ENCODE measurements at regions not wholly inside any gene's neighbourhood (a gene's known extent, or its start where the extent isn't known, plus 50 kb on each side); places are given as distances from the start of the nearest gene placed in this dataset.
A peak's percentile ranks its signal among the peaks of the same experiment; 100 is the strongest.

DNA sequence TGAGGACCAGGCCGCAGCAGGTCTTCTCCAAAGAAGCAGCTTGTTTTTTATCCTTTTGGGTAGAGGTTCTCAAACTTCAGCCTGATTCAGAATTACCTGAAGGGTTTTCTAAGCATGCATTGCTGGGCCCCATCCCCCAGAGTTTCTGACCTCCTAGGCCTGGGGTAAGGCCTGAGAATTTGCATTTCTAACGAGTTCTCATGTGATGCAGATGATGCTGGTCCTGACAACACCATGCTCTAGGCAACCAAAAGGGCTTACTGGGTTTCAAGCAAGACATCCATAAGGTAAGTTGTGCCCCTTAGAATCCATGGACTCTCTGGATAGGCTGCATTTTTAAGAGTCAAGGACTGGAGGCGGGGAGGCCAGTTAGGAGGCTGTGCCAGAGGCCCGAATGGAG, 295.1 kb downstream of the HHIPL2 start:
- Histone ChIP-seq H3K9ac (no peak overlapping the region), H3K27ac (no peak overlapping the region), H4K20me1 (no peaks in the 10 kb centered on the region), H3K36me3 (no peaks in the 10 kb centered on the region), H3K4me2 (no peak overlapping the region), H3K9me3 (no peaks in the 10 kb centered on the region), H3K27me3 (no peaks in the 10 kb centered on the region), H3K4me3 (no peak overlapping the region), H3K4me1 (peaks cover 5% of the 10 kb centered on the region; the same call in 1 of the 2 replicates)
- TF ChIP-seq Cebpa-rat (IDR thresholded peaks at IDR 0.05): no peak

DNA sequence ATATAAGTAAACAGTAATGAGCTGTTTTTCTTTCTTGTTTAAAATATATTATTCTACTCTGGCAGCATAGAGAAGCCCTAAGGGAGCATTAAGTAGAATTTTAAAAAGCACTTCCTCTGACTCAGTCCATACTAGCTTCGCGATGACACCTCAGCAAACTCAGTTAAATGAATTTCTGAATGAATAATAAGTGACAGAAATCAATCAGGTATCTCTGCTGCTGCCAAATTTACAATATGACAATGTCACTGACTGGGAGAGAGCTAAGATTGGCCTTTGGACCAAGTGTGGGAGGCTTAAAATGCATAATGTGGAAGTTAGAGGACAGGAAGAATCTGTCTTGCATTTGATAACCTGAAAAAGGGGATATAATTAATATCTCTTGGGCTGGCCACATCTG, 296.1 kb downstream of the HHIPL2 start:
- H3K4me2 ChIP-seq: no peak overlapping the region
- H3K9ac ChIP-seq: no peak overlapping the region
- H3K27me3 ChIP-seq: no peaks in the 10 kb centered on the region
- H3K4me1 ChIP-seq: peaks cover 7% of the 10 kb centered on the region; the same call in 1 of the 2 replicates
- TF ChIP-seq Cebpa-rat (IDR thresholded peaks at IDR 0.05): no peak
- H3K27ac ChIP-seq: no peak overlapping the region
- H3K4me3 ChIP-seq: no peak overlapping the region
- no peaks in the 10 kb centered on the region for H3K9me3 ChIP-seq
- no peaks in the 10 kb centered on the region for H3K36me3 ChIP-seq
- no peaks in the 10 kb centered on the region for H4K20me1 ChIP-seq

- no peaks in the 10 kb centered on the region for H3K36me3 ChIP-seq
Observed at GRCh38 chr1:222250376-222250775, 297.5 kb downstream of the HHIPL2 start.

DNA sequence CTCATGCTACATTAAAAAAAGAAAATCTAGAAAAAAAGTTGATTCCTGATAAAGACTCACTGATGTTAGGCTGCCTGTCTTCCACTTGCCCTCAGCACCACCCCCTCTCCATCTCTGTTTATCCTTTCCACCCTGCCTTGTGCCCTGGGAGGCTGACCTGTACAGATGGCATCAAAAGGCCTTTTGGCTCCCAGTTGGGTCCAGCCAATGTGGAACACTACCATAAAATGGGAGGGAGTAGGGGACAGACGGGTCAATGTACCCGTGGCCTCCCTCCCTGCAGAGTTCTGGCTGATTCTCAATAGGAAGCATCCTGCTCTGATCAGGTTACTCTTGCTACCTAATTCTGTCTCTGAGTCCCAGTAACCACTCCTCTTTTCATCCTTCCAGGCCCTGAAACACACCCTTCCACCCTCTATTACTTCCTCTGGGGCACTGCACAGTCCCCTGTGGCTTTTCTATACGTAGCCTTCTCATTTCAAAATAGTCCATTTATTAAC, 300.0 kb downstream of the HHIPL2 start:
- no peaks in the 10 kb centered on the region for H3K9me3 ChIP-seq
- H3K36me3 ChIP-seq: no peaks in the 10 kb centered on the region
- TF ChIP-seq Cebpa-rat (IDR thresholded peaks at IDR 0.05): no peak
- no peaks in the 10 kb centered on the region for H4K20me1 ChIP-seq
- H3K4me1 ChIP-seq: peaks cover 7% of the 10 kb centered on the region; the same call in 1 of the 2 replicates
- no peak overlapping the region for H3K4me3 ChIP-seq
- peak overlapping the region; percentile 1; the same call in 1 of the 2 replicates for H3K4me2 ChIP-seq
- H3K9ac ChIP-seq: no peak overlapping the region
- no peak overlapping the region for H3K27ac ChIP-seq
- no peaks in the 10 kb centered on the region for H3K27me3 ChIP-seq

More at GRCh38 chr1:222250376-222250775, 297.5 kb downstream of the HHIPL2 start:
- Histone ChIP-seq H3K9ac (no peak overlapping the region), H4K20me1 (no peaks in the 10 kb centered on the region), H3K4me1 (peaks cover 7% of the 10 kb centered on the region; the same call in 1 of the 2 replicates), H3K4me2 (no peak overlapping the region), H3K4me3 (no peak overlapping the region), H3K27me3 (no peaks in the 10 kb centered on the region), H3K27ac (no peak overlapping the region), H3K9me3 (no peaks in the 10 kb centered on the region)
- TF ChIP-seq Cebpa-rat (IDR thresholded peaks at IDR 0.05): no peak

DNA sequence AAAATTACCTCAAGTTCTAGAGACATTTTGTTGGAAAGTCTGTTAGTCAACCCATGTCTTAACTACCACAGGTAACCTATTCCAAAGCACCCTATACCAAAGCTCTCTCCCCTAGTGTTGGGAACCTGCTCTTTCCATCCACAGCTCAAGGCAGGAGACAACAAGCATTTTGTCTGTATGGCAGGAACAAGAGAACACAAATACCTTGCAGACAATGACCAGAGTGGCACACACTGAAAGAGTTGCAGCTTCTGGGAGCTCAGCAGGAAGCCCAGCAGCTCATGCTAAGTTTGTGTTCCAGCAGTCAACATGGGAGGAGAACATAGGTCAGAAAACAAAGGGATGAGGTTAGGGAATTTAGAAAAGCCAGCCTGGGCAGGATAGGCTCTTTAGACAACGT, 300.8 kb downstream of the HHIPL2 start:
- Histone ChIP-seq H3K27ac (no peak overlapping the region), H4K20me1 (no peaks in the 10 kb centered on the region), H3K9me3 (no peaks in the 10 kb centered on the region), H3K36me3 (no peaks in the 10 kb centered on the region), H3K27me3 (no peaks in the 10 kb centered on the region), H3K9ac (no peak overlapping the region), H3K4me1 (peaks cover 7% of the 10 kb centered on the region; the same call in 1 of the 2 replicates), H3K4me2 (no peak overlapping the region), H3K4me3 (no peak overlapping the region)
- TF ChIP-seq Cebpa-rat (IDR thresholded peaks at IDR 0.05): no peak

- Histone ChIP-seq H4K20me1 (no peaks in the 10 kb centered on the region), H3K9me3 (no peaks in the 10 kb centered on the region), H3K4me2 (no peak overlapping the region), H3K4me3 (no peak overlapping the region), H3K9ac (no peak overlapping the region), H3K4me1 (peaks cover 7% of the 10 kb centered on the region; the same call in 1 of the 2 replicates), H3K27me3 (no peaks in the 10 kb centered on the region), H3K36me3 (no peaks in the 10 kb centered on the region), H3K27ac (no peak overlapping the region)
- TF ChIP-seq Cebpa-rat (IDR thresholded peaks at IDR 0.05): no peak
Observed at GRCh38 chr1:222243902-222244301, 304.0 kb downstream of the HHIPL2 start.

- Histone ChIP-seq H3K27me3 (no peaks in the 10 kb centered on the region), H3K36me3 (no peaks in the 10 kb centered on the region), H3K4me3 (no peak overlapping the region), H4K20me1 (no peaks in the 10 kb centered on the region), H3K27ac (no peak overlapping the region), H3K9me3 (no peaks in the 10 kb centered on the region), H3K4me1 (no peaks in the 10 kb centered on the region), H3K9ac (no peak overlapping the region), H3K4me2 (no peak overlapping the region)
- TF ChIP-seq Cebpa-rat (IDR thresholded peaks at IDR 0.05): no peak
Observed at GRCh38 chr1:222242492-222242891, 305.4 kb downstream of the HHIPL2 start.

DNA sequence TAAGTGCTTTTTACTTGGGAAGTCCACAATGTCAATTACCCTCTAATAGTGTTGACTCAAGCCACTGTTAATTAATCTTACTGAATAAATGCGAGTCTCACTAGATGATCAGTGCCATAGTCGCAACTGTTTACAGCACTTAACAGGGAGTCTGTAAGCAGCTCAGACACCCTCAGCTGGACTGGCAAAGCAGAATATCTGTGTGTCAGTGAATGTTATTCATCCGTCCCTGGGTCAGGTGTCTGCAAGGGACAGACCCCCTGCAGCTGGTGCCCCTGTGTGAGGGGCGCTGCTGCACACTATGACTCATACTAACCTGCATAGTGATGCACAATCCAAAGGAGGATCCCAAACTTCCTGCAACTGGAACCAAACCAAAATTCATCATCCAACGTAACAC, 306.5 kb downstream of the HHIPL2 start:
- Histone ChIP-seq H3K27ac (no peak overlapping the region), H3K27me3 (no peaks in the 10 kb centered on the region), H3K4me3 (no peak overlapping the region), H3K9ac (no peak overlapping the region), H3K36me3 (no peaks in the 10 kb centered on the region), H3K4me1 (no peaks in the 10 kb centered on the region), H4K20me1 (no peaks in the 10 kb centered on the region), H3K9me3 (no peaks in the 10 kb centered on the region), H3K4me2 (no peak overlapping the region)
- no peak for TF ChIP-seq Cebpa-rat (IDR thresholded peaks at IDR 0.05)

DNA sequence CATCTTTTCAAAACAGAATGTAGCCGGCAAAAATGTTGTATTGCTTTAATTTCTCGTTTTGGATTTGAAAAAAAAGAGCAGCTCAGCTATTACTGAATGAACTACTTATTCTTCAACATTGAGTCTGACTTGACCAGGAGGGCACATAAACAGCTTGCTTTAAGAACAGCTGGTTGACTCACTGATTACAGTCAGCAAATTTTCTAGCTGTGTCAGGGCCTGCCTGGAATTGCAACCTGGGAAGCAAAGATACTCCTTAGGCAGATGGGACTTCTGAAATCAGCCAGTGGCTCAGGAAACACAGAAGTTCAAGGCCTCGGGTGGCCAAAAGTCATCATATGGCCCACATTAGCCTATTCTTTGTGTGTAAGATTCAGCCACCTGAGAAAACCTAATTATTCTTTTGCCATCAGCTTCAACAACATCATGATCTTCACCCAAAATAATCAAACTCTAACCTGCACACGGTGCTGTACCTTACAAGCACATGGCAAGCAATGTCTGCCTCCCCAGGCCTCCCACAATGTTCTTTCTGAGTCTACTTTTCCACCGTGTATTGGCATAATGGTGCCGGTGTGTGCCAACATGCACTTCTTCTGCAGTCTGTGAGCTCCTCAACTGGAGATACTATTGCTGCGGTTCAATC, 307.2 kb downstream of the HHIPL2 start:
- no peaks in the 10 kb centered on the region for H3K9me3 ChIP-seq
- H3K27me3 ChIP-seq: no peaks in the 10 kb centered on the region
- TF ChIP-seq Cebpa-rat (IDR thresholded peaks at IDR 0.05): no peak
- no peak overlapping the region for H3K27ac ChIP-seq
- no peaks in the 10 kb centered on the region for H4K20me1 ChIP-seq
- no peak overlapping the region for H3K4me3 ChIP-seq
- no peaks in the 10 kb centered on the region for H3K4me1 ChIP-seq
- no peak overlapping the region for H3K4me2 ChIP-seq
- H3K9ac ChIP-seq: no peak overlapping the region
- H3K36me3 ChIP-seq: no peaks in the 10 kb centered on the region

GRCh38 chr1:222239130-222239529, 308.8 kb downstream of the HHIPL2 start:
- no peak overlapping the region for H3K4me3 ChIP-seq
- H3K9ac ChIP-seq: no peak overlapping the region
- no peak for TF ChIP-seq Cebpa-rat (IDR thresholded peaks at IDR 0.05)
- no peaks in the 10 kb centered on the region for H3K9me3 ChIP-seq
- no peaks in the 10 kb centered on the region for H3K36me3 ChIP-seq
- H3K4me2 ChIP-seq: no peak overlapping the region
- H3K27ac ChIP-seq: no peak overlapping the region
- H4K20me1 ChIP-seq: no peaks in the 10 kb centered on the region
- no peaks in the 10 kb centered on the region for H3K27me3 ChIP-seq
- H3K4me1 ChIP-seq: no peaks in the 10 kb centered on the region

Measured in BLaER1 (cell line).